ENCODE measurements at regions not wholly inside any gene's neighbourhood (a gene's known extent, or its start where the extent isn't known, plus 50 kb on each side); places are given as distances from the start of the nearest gene placed in this dataset.
"Not testable (repeated sequence)": the region's sequence is repeated elsewhere in the genome, so short reads cannot be mapped to it uniquely, and the experiment has no call there.

DNA sequence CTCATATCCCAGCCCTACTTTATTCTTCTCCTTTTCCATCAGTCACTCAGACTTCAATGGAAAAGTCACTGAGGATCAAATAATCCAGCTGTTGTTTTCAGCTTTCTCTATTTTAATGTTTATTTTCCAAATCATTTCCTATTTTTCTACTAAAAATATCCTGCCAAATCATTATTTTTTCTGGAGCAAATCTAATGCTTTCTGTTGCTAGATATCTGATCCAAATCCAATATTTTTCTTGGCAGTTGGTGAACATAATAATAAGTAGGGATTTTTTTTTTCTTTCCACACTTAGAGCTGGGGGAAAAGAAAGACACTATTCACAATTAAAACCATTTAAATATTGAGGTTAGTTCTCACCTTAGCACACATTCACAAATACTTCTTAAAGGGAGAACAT lies 656.1 kb downstream of the DACH1 start:
- no peak for ATAC-seq

DNA sequence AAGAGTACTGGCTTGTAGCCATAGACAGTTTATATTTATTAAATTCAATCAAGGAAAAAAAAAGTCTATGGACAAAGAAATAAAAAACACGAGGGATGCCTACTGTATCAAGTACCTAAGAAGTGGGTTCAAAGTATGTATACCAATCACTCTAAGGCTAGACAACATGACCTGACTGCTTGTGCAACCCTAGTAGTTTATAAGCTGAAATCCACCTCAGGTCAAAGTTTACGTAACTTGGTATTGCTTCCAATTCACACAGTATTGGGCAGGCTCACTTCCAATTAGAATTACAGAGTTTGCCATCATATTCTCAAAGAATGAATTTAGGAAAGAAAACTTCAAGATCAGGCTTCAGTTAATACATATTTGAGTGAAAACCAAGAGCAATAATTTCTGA lies 657.8 kb downstream of the DACH1 start:
- no peak overlapping the region for H3K27ac ChIP-seq
- H3K9me3 ChIP-seq = no peaks in the 10 kb centered on the region
- WGBS, 3 donors = 90 to 100% (median 96%) methylated on average over 2 of the region's 2 CpGs
- ATAC-seq = no peak
- no peaks in the 10 kb centered on the region for H3K4me1 ChIP-seq
- no peak for TF ChIP-seq CTCF (IDR thresholded peaks at IDR 0.05)
- H3K4me3 ChIP-seq = no peak overlapping the region
- no peaks in the 10 kb centered on the region for H3K36me3 ChIP-seq (ENCODE audit: insufficient read depth in 1 of 2, low read depth in 1 of 2)
- no peak for DNase-seq
- H3K27me3 ChIP-seq (ENCODE audit: insufficient read depth in 3 of 3, low read length in 2 of 3) = no peaks in the 10 kb centered on the region
- intact Hi-C loops (cut with DNase I) = no loop called here

More for the DNA sequence above, 656.1 kb downstream of the DACH1 start:
- intact Hi-C loops (cut with DNase I) = no loop called here
- TF ChIP-seq CTCF (IDR thresholded peaks at IDR 0.05) = no peak
- Histone ChIP-seq H3K9me3 (no peaks in the 10 kb centered on the region), H3K27me3 (ENCODE audit: insufficient read depth in 3 of 3, low read length in 2 of 3) (no peaks in the 10 kb centered on the region), H3K36me3 (ENCODE audit: insufficient read depth in 1 of 2, low read depth in 1 of 2) (no peaks in the 10 kb centered on the region), H3K4me1 (no peaks in the 10 kb centered on the region), H3K27ac (no peak overlapping the region), H3K4me3 (no peak overlapping the region)
- DNase-seq = no peak

GRCh38 chr13:71184583-71184982 lies 682.4 kb downstream of the DACH1 start:
- DNase-seq; H3K36me3 ChIP-seq (ENCODE audit: insufficient read depth in 1 of 2, low read depth in 1 of 2); H3K4me1 ChIP-seq; H3K4me3 ChIP-seq; H3K9me3 ChIP-seq; intact Hi-C loops (cut with DNase I); ATAC-seq; H3K27ac ChIP-seq; H3K27me3 ChIP-seq (ENCODE audit: insufficient read depth in 3 of 3, low read length in 2 of 3): not testable (repeated sequence)
- WGBS, 3 donors = 85 to 92% (median 89%) methylated on average over 7 of the region's 7 CpGs

DNA sequence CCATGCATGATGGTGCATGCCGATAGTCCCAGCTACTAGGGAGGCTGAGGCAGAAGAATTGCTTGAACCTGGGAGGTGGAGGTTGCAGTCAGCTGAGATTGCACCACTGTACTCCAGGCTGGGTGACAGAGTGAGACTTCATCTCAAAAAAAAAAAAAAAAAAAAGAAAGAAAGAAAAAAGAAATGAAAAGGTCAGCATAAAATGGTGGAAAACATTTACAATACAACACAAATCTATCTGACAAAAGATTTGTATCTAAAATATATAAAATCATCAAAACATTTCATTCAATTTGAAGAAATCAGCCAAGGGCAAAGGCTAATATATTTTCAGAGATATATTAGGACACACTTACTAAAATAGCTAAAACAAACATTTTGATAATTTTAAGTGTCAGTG lies 683.7 kb downstream of the DACH1 start:
- WGBS, 3 donors = 45 to 60% (median 59%) methylated on average over 1 of the region's 1 CpG
- H3K9me3 ChIP-seq; intact Hi-C loops (cut with DNase I): not testable (repeated sequence)

GRCh38 chr13:71171740-71172139 lies 695.3 kb downstream of the DACH1 start:
- H3K27me3 ChIP-seq (ENCODE audit: insufficient read depth in 3 of 3, low read length in 2 of 3) = no peaks in the 10 kb centered on the region
- no peak for TF ChIP-seq CTCF (IDR thresholded peaks at IDR 0.05)
- H3K36me3 ChIP-seq (ENCODE audit: insufficient read depth in 1 of 2, low read depth in 1 of 2) = no peaks in the 10 kb centered on the region
- no peaks in the 10 kb centered on the region for H3K9me3 ChIP-seq
- no peak overlapping the region for H3K27ac ChIP-seq
- WGBS, 3 donors = 91 to 98% (median 92%) methylated on average over 4 of the region's 4 CpGs
- H3K4me3 ChIP-seq = no peak overlapping the region
- no peaks in the 10 kb centered on the region for H3K4me1 ChIP-seq
- intact Hi-C loops (cut with DNase I) = no loop called here
- no peak for ATAC-seq
- no peak for DNase-seq

More for the DNA sequence above, 683.7 kb downstream of the DACH1 start:
- not testable (repeated sequence) for DNase-seq; H3K27ac ChIP-seq; H3K4me1 ChIP-seq; ATAC-seq; H3K4me3 ChIP-seq; H3K36me3 ChIP-seq (ENCODE audit: insufficient read depth in 1 of 2, low read depth in 1 of 2); H3K27me3 ChIP-seq (ENCODE audit: insufficient read depth in 3 of 3, low read length in 2 of 3)

- WGBS, 3 donors = 20 to 28% (median 21%) methylated on average over 3 of the region's 3 CpGs
- Histone ChIP-seq H3K27ac (no peak overlapping the region), H3K4me1 (no peaks in the 10 kb centered on the region), H3K36me3 (ENCODE audit: insufficient read depth in 1 of 2, low read depth in 1 of 2) (no peaks in the 10 kb centered on the region), H3K9me3 (no peaks in the 10 kb centered on the region), H3K4me3 (no peak overlapping the region), H3K27me3 (ENCODE audit: insufficient read depth in 3 of 3, low read length in 2 of 3) (no peaks in the 10 kb centered on the region)
- intact Hi-C loops (cut with DNase I) = no loop called here
- TF ChIP-seq CTCF (IDR thresholded peaks at IDR 0.05) = no peak
- ATAC-seq (no peak), DNase-seq (no peak)
Measured at GRCh38 chr13:71169180-71169579, 697.8 kb downstream of the DACH1 start.
